NOMO-1 treated with DMSO at 0.1 percent for 48 hours (cell line): ENCODE measurements at regions not wholly inside any gene's neighbourhood (a gene's known extent, or its start where the extent isn't known, plus 50 kb on each side); places are given as distances from the start of the nearest gene placed in this dataset.

ENCODE experiments used
- DNase-seq: peaks from one replicate; lab custom pipeline; 2025; ENCODE audit not compliant: unreplicated experiment; lab: John Stamatoyannopoulos, UW

DNA sequence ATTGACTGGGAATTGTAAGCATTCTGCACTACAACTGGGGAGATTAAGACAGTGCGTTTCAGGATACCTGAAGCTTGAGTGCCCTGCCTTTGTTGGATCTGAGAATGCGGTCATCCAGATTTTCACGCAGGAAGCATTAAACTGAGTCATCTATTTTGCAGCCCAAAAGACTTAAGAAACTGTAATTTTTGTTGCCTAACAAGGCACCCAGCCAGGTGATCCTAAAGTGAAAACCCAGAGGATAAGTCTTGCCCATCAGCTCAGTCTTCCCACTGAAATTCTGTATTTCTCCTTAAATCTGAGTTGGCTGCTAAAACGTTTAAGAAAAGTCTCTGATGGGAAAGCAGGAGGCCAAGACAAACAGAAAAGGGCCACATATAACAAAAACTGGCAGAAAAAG lies 242.5 kb upstream of the TMCO5A start:
- DNase-seq = no peak

DNA sequence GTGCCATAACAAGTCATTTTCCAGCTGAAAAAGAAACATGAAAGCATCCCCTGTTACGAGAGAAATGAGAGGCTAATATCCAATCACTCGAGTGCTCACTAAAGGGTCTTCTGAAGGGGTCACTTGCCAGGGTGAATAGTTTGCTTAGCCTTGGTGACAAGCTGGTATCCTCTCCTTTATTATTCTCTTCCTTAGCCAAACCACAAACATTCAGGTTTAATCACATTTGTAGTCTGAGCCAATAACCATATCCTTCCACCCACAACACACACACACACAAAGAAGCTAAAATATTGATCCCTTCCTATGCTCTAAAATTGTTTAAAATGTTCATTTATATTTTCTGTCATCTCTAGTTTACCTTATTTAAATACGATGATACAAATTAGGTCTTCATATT lies 240.5 kb upstream of the TMCO5A start:
- no peak for DNase-seq

DNA sequence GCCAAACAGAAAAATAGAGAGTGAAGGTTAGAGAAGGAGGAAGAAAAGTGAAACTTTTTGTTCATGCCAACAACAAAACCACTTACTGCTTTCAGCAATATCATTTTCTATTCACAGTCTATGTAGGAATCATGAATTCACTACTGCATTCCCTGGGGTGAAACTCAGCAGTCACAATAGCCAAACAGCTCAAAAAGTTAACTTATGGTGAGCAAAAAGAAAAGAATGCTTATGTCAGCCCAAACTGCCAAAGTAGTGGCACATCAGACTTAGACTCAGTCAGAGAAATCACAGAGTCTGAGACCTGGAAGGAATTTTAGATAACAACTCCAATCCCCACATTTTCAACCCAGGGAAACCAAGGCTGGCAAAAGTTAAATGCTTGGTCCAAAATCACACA lies 238.7 kb upstream of the TMCO5A start:
- DNase-seq = no peak

DNA sequence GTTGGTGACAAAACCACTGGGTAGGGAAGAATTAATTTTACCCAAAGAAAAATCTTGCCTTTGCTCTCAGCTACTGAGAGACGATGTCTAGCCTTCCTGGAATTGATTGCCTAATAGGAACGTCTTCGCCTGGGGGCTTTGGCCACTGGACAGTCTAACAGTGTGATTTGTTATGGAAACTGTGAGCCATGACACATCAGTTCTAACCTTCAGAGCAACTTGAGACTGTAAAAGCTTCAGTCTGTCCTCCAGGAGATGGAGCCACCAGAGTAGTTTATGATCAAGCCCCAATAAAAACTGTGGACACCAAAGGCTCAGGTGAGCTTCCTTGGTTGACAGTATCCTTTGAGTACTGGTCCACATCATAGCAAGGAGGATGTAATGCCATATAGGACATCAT lies 235.8 kb upstream of the TMCO5A start:
- no peak for DNase-seq

DNA sequence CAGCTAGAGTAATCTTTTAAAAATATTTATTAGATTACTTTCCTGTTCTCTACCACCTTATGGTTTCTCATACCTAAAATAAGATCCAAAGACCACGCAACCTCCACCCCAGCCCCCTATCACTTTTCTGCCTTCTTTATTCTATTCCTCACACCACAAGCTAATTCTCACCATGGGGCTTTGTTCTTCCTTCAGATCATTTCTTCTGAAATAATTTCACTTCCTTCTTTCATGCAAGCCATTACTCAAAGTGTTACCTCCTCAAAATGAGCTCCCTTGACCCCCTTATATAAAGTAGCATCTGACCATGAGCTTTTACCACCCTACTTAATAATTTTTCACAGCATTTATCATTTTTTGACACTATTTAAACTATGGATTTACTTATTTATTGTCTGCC lies 233.2 kb upstream of the TMCO5A start:
- no peak for DNase-seq

DNA sequence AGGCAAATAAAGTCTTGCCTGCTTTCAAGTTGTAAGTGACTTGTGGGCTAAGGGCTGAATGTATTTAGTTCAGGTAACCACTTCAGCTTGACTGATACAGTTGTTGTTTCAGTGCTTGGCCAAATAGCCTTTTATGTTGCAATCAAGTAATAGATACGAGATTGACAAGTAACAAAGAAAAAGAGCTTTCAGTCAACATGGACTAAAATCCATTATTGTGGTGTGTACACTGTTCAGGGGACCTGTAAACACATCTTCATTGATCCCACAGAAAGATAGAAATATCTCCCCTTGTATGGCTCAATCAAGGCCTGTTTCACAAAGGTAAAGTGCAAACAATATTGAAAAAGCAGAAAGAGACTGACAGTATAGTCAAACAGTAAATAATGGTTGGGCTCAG lies 224.8 kb upstream of the TMCO5A start:
- DNase-seq = no peak

DNA sequence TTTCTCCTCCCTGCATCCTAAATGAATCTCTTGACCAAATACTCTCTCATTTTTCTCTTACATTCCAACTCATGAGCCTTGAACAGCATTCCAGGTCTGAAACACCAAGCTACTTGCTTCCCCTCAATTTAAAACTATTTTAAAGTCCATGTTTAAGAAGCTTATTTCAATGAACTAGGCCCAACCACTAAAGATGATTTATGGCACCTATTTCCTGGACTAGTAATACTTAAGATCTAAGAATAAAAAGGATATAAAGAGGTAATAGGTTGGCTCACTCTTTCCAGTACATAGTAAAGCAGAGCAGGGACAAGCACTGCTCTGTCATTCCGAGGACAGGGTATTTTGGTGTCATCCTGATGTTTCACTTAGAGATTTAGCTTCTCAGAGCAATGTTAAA lies 219.3 kb upstream of the TMCO5A start:
- no peak for DNase-seq

DNA sequence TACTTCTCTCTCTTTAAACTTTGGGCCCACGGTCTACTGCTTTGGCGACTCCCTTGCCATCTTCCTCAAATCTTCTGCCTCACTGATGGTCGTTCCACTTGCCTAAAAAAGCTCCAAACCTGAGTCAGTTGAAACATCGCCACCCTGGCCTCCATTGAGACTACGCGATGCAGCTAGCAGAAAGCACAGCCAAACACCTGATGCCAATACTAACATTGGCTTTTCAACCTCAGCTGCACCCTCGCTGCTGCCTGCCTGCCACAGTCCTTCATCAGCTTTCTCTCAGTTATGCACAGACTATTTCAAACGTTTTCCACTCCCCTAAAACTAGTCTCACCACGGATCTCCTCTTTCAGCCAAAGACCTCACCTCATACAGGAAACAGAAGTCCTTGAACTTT lies 214.2 kb upstream of the TMCO5A start:
- DNase-seq = no peak

DNA sequence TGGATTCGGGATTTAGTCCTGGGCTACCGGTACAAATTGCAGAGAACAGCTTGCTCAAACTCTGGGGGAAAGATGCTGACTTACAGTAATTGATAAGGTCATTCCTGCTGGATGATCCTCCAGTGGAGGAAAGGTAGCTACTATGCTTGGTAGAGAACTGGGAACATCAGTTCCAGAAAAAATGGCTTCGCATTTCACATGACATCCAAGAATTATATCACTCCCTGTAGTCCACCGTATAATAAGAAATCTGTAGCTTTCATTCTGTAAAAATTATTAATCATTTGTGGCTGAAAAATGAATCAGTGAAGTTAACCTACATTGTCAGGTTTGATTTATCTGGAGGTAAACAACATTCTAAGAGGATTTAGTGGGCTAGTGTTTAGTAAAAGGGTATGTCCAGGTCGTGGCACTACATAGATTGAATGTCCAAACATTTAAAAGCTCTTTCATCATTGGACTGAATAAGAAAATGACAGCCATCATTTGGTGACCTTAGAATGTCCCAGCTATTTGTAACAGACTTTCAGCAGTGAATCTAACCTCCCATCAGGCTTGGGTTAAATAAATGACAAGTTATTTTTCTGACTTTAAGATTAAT lies 203.2 kb upstream of the TMCO5A start:
- DNase-seq = no peak

DNA sequence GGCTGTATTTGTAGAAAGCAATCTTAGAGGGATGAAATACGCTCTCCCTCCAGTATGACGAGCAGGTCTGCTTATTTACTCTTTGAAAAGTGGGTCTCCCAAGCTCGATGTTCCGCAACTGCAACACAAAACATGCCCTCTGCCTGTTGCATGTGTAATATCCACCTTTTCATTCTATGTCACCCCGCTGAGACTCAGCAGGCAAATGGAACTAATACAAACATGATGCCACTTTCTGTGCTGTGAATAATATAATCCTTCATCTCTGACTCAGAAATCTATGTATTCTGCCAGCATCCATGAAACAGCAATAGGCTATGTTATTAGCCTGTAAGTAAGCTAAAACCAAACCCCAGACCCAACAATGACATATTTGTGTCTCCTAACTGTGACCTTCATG lies 200.8 kb upstream of the TMCO5A start:
- no peak for DNase-seq

DNA sequence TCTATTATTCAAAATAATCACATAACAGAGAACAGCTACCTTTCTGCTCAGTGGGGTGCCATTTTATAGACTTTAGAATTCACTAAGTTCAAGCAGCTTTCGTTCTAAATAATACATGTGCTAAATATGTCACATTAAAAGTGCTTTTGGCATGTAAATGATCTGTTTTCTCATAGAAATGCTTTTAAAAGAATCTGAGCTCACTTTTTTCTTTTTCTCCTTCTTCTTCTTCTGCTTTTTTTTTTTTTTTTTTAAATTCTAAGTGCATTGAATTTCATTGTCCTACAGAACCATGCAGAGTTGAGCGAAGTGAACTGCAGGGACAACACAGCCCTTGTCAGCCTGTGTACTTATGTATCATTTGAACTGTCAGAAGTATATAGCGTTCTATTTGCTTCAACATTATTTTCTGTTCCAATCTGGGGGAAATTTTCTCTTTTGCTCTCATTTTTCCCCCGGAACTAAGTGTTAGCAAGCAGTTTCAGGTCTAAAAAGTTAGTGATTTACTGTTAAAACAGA lies 193.8 kb upstream of the TMCO5A start:
- no peak for DNase-seq

DNA sequence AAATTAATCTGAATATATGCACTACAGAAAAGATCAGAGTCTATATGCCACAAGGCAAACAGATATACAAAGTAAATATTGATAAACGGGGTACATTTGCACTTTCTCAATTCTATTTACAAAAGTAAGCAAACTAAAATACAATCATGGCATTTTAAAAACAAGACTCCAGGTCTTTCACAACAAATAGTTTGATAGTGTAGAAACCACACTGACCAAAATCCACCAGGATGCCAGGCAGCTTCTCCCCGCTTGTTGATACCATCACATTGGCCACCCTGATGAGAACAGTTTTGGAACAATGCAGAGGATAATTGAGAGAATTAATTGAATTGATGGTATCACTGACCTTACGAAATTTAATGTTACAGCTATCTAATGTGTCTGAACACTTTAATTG lies 190.6 kb upstream of the TMCO5A start:
- DNase-seq = no peak

DNA sequence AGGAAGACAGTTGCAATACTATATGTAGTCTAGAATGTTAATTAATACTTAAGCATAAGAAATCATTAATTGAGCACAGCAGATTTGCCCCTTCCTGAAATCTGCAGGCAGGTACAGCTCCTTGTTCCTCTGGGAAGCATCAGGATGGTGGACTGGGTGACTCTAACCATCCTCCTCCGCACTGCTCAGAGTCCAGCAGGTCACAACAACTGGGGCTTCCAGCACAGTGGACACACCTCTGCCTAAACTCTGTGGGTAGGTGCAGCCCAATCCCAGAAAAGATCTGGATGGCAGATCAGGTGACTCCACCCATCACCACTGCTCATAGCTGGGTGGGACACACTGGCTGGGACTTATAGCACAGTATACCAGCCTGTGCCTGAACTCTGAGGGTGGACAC lies 189.9 kb upstream of the TMCO5A start:
- no peak for DNase-seq

DNA sequence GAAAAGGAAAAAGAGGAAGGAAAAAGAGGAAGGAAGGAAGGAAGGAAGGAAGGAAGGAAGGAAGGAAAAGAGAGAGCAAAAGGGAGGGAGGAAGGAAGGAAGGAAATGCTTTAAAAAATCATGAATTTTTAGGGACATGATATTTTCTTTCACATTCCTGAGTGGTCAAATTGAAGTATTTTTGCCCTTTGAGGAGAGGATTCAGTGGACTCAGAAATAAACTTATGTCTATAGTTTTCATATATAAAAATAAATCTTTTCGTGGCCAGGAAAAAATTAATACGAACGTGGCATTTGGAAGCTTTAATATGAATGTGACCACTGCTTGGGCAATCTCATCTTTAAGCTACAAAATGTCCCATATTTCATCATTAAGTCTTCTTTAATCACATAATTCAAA lies 183.0 kb upstream of the TMCO5A start:
- DNase-seq = no peak

DNA sequence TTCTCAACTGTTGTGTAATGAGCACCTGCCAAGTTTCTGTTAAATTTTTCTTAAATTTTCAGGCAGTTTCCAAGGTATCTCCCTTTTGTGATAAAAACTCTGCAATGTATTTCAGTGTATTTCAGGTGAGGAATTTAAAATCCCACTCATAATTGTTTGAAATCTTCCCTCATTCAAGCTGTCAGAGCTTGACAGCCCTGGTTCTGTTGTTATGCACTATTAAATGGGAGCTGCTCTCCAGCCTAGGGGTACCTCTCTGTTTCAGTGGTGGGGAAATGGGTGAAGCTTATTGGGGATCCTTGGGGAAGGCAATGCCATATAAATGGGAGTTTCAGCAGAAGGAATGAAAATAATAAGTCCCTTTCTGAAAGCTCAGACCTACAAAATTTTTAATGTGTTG lies 178.0 kb upstream of the TMCO5A start:
- no peak for DNase-seq

DNA sequence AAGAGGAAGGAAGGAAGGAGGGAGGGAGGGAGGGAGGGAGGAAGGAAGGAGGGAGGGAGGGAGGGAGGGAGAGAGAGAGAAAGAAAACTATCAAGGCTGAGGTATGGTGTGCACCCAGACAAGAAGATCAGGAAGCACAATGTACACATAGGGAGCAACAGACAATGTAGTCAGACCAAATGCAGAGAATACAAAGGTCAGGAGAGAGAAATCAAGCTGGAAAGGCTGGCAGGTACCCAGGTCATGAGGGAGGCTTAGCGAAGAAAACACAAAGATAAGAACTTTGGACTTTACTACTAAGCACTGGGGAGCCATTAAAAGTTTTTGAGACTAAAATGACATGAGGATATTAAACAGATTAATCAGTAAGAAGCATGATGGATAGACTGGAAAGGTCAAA lies 176.0 kb upstream of the TMCO5A start:
- no peak for DNase-seq

DNA sequence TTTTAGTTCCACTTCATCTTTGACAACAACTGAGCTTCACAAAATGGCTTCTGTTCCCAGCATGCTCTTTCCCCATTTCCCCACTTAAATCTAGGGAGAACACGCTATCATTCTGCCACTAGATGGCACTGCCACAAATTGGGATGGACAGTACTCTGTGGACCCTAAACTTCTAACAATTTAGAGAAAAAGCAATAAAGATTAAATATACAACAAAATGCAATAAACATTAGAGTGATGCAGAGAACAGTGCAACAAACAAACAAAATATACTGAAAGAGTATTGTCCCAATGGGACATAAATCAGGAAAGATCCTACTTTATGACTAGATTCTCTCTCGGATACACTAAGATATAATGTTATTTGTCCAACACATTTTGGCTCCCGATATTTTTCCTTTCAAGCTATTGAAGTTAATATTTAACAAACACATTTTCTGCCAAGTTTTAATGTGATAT lies 169.7 kb upstream of the TMCO5A start:
- DNase-seq = peak; percentile 12

DNA sequence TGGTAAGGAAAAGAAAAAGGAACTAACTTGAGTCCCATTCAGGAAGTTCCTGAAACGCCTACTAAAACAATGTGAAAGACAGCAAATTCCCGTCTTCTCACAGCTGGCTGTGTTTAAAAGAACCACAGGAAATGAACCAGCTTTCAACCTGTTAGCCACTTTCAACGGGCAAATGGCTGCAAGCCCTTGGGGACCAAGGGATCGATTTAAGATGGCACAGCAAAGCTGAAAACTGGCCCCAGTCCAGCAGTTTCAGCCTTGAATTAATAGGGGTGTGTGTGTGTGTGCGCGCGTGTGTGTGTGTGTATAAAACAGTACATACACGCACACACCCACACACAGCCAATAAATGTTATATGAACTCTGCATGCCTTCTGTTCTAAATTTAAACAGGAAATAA lies 168.7 kb upstream of the TMCO5A start:
- DNase-seq = peak; percentile 6

DNA sequence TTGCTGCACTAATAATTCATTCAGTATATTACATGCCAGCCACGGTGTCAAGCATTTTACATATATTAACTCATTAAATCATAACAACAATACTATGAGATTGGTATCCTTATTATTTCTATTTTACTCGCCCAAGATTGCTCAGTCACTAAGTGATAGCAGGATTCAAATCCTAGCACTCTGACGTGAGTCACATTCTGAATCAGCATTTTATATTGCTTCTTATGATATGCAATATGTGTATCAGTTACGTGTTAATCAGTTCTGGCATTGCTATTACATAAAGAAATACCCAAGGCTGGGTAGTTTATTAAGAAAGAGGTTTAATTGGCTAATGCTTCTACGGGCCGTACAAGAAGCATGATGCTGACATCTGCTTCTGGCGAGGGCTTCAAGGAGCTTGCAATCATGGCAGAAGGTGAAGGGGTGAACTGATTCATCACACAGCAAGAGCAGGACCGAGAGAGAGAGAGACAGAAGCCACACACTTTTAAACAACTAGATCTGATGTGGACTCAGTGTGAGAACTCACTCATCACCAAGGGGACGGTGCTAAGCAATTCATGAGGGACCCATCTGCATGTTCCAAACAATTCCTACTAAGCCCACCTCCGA lies 166.5 kb upstream of the TMCO5A start:
- DNase-seq = no peak

DNA sequence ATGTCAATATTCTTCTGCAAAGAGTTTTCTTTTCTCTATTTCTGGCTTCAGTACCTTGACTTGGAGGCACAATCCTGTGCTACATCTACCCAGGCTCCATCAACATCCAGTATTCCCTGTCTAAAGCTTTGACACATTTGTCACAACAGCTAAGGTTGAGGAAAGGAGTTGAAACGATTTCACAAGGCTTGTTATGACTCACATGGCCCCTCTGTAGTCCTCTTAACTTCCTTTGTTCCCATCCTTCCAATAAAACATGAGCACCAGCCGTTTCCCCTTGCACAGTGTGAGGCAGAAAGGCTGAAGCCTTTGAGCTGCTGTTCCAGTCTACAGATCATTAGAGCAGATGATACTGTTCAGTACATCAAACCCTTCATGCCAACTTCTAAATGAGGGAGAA lies 163.0 kb upstream of the TMCO5A start:
- DNase-seq = no peak

DNA sequence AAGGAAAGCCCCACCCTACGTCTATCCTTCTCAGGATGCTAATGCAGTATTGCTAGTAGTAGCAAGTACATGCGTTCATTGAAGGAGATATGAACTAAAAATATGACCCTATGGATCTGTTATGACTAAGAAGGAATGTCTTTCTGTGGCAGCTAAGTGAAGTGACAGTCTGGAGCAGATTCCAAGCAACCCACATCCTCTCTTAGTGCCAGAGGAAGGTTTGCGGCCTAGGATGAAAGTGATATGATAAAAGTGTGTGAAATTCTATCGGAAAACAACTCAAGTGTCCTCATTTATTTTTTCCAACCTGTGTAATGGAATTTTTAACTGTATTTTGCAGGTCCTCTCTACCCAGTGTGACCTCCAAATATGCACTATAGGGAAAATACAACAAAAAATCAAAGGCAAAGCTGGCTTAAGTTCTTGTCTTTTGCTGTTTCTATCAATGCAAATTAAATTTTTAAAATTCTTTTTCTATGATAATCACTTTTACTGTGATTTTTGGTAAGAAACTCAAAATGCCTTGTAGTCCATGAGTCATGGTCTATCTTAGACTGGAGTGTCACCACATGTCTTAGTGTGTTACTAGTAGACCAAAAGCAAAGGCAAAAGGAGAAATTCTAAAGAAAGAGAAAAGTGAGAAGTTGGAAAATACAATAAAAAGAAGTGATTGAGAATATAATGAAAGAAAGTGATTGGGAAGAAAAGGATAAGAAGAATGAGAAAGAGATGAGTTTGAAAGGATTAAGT lies 161.2 kb upstream of the TMCO5A start:
- DNase-seq = no peak

DNA sequence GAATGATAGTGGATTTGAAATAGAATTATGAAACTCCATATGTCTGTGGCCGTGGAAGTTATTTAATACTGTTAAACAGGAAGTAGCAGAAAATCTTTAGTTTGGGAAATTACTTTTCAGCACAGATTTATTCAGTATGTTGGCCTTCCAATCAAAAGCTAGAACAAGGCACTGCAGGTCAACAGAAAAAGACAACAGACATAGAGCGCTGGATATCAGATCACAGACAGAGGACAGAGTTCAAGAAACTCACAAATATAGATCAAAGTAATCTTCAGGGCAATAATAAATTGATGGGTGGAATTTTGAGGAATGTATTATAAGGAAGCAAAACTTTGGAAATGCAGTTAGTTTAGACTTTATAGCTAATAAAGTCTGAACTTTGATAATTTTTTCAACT lies 159.5 kb upstream of the TMCO5A start:
- DNase-seq = no peak
